ENCODE measurements at regions not wholly inside any gene's neighbourhood (a gene's known extent, or its start where the extent isn't known, plus 50 kb on each side); places are given as distances from the start of the nearest gene placed in this dataset.

DNA sequence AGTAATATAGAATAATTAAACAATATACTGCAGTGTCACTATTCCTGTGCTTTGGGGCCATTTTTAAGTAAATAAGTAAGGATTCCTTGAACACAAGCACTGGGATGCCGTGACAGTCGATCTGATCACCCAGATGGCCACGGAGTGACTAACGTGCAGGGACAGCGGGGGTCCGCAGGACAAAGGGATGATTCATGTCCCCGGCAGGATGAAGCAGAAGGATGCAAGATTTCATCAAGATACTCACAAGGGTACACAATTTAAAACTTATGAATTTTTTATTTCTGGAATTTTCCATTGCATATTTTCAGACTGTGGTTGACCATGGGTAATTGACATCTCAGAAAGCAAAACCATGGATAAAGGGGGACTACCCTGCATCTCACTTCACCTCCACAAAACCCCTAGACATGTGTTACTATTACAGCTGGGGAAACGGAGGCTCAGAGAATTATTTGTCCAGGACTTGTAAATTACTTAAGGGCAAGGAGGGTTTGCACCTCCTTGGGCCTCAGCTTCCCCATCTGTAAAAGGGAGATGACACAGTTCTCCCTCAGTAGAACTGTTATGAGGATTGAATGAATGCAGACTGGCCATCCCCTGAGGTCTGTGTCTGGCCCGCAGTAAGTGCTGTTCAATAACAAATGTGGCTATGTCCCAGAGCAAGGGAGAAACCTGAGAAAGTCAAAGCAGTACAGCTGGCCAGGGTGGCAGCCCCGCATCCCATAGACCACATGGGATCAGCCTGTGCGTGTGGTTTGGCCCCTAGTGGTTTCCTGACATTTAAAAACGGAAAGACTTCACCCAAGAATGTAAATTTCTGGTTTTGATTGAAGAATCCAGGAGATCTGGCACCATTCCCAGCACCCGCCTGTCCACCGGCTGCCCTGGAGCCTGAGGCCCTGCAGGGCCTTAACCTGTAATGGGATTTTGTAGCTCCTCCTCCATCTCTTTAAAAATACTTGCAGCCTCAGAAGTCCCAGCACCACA lies 235.5 kb downstream of the BMP7 start:
- TF ChIP-seq, protein P1, sequence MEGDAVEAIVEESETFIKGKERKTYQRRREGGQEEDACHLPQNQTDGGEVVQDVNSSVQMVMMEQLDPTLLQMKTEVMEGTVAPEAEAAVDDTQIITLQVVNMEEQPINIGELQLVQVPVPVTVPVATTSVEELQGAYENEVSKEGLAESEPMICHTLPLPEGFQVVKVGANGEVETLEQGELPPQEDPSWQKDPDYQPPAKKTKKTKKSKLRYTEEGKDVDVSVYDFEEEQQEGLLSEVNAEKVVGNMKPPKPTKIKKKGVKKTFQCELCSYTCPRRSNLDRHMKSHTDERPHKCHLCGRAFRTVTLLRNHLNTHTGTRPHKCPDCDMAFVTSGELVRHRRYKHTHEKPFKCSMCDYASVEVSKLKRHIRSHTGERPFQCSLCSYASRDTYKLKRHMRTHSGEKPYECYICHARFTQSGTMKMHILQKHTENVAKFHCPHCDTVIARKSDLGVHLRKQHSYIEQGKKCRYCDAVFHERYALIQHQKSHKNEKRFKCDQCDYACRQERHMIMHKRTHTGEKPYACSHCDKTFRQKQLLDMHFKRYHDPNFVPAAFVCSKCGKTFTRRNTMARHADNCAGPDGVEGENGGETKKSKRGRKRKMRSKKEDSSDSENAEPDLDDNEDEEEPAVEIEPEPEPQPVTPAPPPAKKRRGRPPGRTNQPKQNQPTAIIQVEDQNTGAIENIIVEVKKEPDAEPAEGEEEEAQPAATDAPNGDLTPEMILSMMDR (IDR thresholded peaks at IDR 0.05): no peak
- TF ChIP-seq POLR2A (IDR thresholded peaks at IDR 0.05; ENCODE audit: low read depth): no peak

Measured in esophagus muscularis mucosa (tissue), 3 donors.